ENCODE measurements at regions not wholly inside any gene's neighbourhood (a gene's known extent, or its start where the extent isn't known, plus 50 kb on each side); places are given as distances from the start of the nearest gene placed in this dataset.

- Histone ChIP-seq H3K4me3 (ENCODE audit: low read length) (no peak overlapping the region), H3K27me3 (replicated peaks; ENCODE audit: insufficient read depth, low read length) (no peaks in the 10 kb centered on the region), H2AFZ (ENCODE audit: low read length) (no peak overlapping the region), H3K4me1 (ENCODE audit: low read length) (no peaks in the 10 kb centered on the region), H3K4me2 (ENCODE audit: low read depth, low read length) (no peak overlapping the region), H3K9me2 (replicated peaks; ENCODE audit: insufficient read depth, low read length) (no peaks in the 10 kb centered on the region), H3K9me3 (replicated peaks; ENCODE audit: insufficient read depth, low read length) (no peaks in the 10 kb centered on the region), H3K36me3 (replicated peaks; ENCODE audit: insufficient read depth, low read length) (no peaks in the 10 kb centered on the region), H3K27ac (ENCODE audit: low read length) (no peak overlapping the region), H3F3A (ENCODE audit: insufficient read depth, low read length) (no peaks in the 10 kb centered on the region), H3K79me2 (ENCODE audit: low read length) (no peaks in the 10 kb centered on the region), H4K20me1 (ENCODE audit: insufficient read depth, low read length) (no peaks in the 10 kb centered on the region), H3K9ac (ENCODE audit: low read length) (no peak overlapping the region)
- TF ChIP-seq EZH2phosphoT487 (IDR thresholded peaks at IDR 0.05; ENCODE audit: low read length): no peak
- no peak for TF ChIP-seq CTCF (IDR thresholded peaks at IDR 0.05; ENCODE audit: low read length)
- no peak for TF ChIP-seq EZH2 (optimal IDR thresholded peaks at IDR 0.05; ENCODE audit: low read depth, low read length)
- DNase-seq: no peak
These were observed 133.3 kb upstream of the HS6ST1 start for GRCh38 chr2:128452024-128452411.

- no peaks in the 10 kb centered on the region for H3K9me2 ChIP-seq (replicated peaks; ENCODE audit: insufficient read depth, low read length)
- no peak overlapping the region for H3K9ac ChIP-seq (ENCODE audit: low read length)
- H2AFZ ChIP-seq (ENCODE audit: low read length): no peak overlapping the region
- H3F3A ChIP-seq (ENCODE audit: insufficient read depth, low read length): no peaks in the 10 kb centered on the region
- TF ChIP-seq CTCF (IDR thresholded peaks at IDR 0.05; ENCODE audit: low read length): no peak
- TF ChIP-seq EZH2phosphoT487 (IDR thresholded peaks at IDR 0.05; ENCODE audit: low read length): no peak
- TF ChIP-seq EZH2 (optimal IDR thresholded peaks at IDR 0.05; ENCODE audit: low read depth, low read length): no peak
- H3K4me2 ChIP-seq (ENCODE audit: low read depth, low read length): no peak overlapping the region
- no peak overlapping the region for H3K4me3 ChIP-seq (ENCODE audit: low read length)
- H3K27ac ChIP-seq (ENCODE audit: low read length): no peak overlapping the region
- H4K20me1 ChIP-seq (ENCODE audit: insufficient read depth, low read length): no peaks in the 10 kb centered on the region
- DNase-seq: no peak
- no peaks in the 10 kb centered on the region for H3K79me2 ChIP-seq (ENCODE audit: low read length)
- no peaks in the 10 kb centered on the region for H3K4me1 ChIP-seq (ENCODE audit: low read length)
- H3K36me3 ChIP-seq (replicated peaks; ENCODE audit: insufficient read depth, low read length): no peaks in the 10 kb centered on the region
- no peaks in the 10 kb centered on the region for H3K9me3 ChIP-seq (replicated peaks; ENCODE audit: insufficient read depth, low read length)
- no peaks in the 10 kb centered on the region for H3K27me3 ChIP-seq (replicated peaks; ENCODE audit: insufficient read depth, low read length)
These were observed 134.2 kb upstream of the HS6ST1 start for GRCh38 chr2:128452536-128453530.

GRCh38 chr2:128454980-128455720 is 136.5 kb upstream of the HS6ST1 start:
- H4K20me1 ChIP-seq (ENCODE audit: insufficient read depth, low read length): no peaks in the 10 kb centered on the region
- DNase-seq: no peak
- no peaks in the 10 kb centered on the region for H3F3A ChIP-seq (ENCODE audit: insufficient read depth, low read length)
- H3K4me2 ChIP-seq (ENCODE audit: low read depth, low read length): no peak overlapping the region
- no peak overlapping the region for H3K4me3 ChIP-seq (ENCODE audit: low read length)
- no peak overlapping the region for H2AFZ ChIP-seq (ENCODE audit: low read length)
- H3K27ac ChIP-seq (ENCODE audit: low read length): no peak overlapping the region
- no peaks in the 10 kb centered on the region for H3K27me3 ChIP-seq (replicated peaks; ENCODE audit: insufficient read depth, low read length)
- H3K36me3 ChIP-seq (replicated peaks; ENCODE audit: insufficient read depth, low read length): no peaks in the 10 kb centered on the region
- no peaks in the 10 kb centered on the region for H3K9me2 ChIP-seq (replicated peaks; ENCODE audit: insufficient read depth, low read length)
- no peaks in the 10 kb centered on the region for H3K9me3 ChIP-seq (replicated peaks; ENCODE audit: insufficient read depth, low read length)
- TF ChIP-seq CTCF (IDR thresholded peaks at IDR 0.05; ENCODE audit: low read length): no peak
- no peak for TF ChIP-seq EZH2 (optimal IDR thresholded peaks at IDR 0.05; ENCODE audit: low read depth, low read length)
- no peaks in the 10 kb centered on the region for H3K4me1 ChIP-seq (ENCODE audit: low read length)
- H3K79me2 ChIP-seq (ENCODE audit: low read length): no peaks in the 10 kb centered on the region
- H3K9ac ChIP-seq (ENCODE audit: low read length): no peak overlapping the region
